ENCODE measurements at regions not wholly inside any gene's neighbourhood (a gene's known extent, or its start where the extent isn't known, plus 50 kb on each side); places are given as distances from the start of the nearest gene placed in this dataset.

GRCh38 chr10:28190196-28190595 is 112.7 kb downstream of the MPP7 start:
- no peak for TF ChIP-seq ZFX (IDR thresholded peaks at IDR 0.05; ENCODE audit: borderline replicate concordance)
- TF ChIP-seq CTCF (IDR thresholded peaks at IDR 0.05), result no peak

DNA sequence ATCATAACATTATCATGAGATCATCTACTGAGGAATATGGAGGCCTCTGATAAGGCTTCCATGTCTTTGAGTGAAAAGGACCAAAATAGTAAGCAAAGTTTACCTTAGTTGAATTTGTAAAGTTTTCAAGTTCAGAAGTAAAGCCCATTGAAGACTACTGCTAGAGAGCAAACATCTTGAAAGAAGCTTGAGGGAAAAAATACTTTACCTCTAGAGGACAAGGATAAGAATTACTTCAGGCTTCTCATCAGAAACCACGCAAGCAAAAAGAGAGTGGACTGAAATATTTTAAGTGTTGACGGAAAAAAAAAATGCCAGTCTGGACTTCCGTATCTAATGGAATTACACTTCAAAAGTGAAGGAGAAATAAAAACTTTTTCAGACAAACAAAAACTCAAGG is 114.3 kb downstream of the MPP7 start:
- TF ChIP-seq ZFX (IDR thresholded peaks at IDR 0.05; ENCODE audit: borderline replicate concordance), result no peak
- no peak for TF ChIP-seq CTCF (IDR thresholded peaks at IDR 0.05)
- no peak overlapping the region for H3K27ac ChIP-seq

More at GRCh38 chr10:28190196-28190595, 112.7 kb downstream of the MPP7 start:
- H3K27ac ChIP-seq, result no peak overlapping the region

GRCh38 chr10:28186887-28187578 is 115.8 kb downstream of the MPP7 start:
- H3K27ac ChIP-seq, result no peak overlapping the region
- no peak for TF ChIP-seq ZFX (IDR thresholded peaks at IDR 0.05; ENCODE audit: borderline replicate concordance)

- H3K27ac ChIP-seq, result no peak overlapping the region
- TF ChIP-seq ZFX (IDR thresholded peaks at IDR 0.05; ENCODE audit: borderline replicate concordance), result no peak
- TF ChIP-seq CTCF (IDR thresholded peaks at IDR 0.05), result no peak
Observed at GRCh38 chr10:28186461-28186860, 116.4 kb downstream of the MPP7 start.

DNA sequence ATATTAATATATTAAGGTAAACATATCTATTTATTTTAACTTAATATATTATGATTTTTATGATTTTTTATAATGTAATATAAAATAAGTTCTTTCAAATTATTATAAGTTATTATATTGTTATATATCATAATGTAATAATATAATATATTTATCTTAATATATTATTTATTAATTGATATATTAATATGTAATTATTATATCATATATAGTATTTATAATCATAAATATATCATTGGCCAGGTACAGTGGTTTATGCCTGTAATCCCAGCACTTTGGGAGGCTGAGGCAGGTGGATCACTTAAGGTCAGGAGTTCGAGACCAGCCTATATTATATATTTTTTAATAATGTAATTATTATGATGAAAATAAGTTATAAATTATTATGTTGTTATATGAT is 118.1 kb downstream of the MPP7 start:
- TF ChIP-seq CTCF (IDR thresholded peaks at IDR 0.05), result no peak
- no peak for TF ChIP-seq ZFX (IDR thresholded peaks at IDR 0.05; ENCODE audit: borderline replicate concordance)

GRCh38 chr10:28181478-28182096 is 121.3 kb downstream of the MPP7 start:
- no peak overlapping the region for H3K27ac ChIP-seq
- no peak for TF ChIP-seq ZFX (IDR thresholded peaks at IDR 0.05; ENCODE audit: borderline replicate concordance)

More for the DNA sequence above, 118.1 kb downstream of the MPP7 start:
- H3K27ac ChIP-seq, result no peak overlapping the region

- H3K27ac ChIP-seq, result no peak overlapping the region
- no peak for TF ChIP-seq CTCF (IDR thresholded peaks at IDR 0.05)
- TF ChIP-seq ZFX (IDR thresholded peaks at IDR 0.05; ENCODE audit: borderline replicate concordance), result no peak
Observed at GRCh38 chr10:28180654-28181053, 122.2 kb downstream of the MPP7 start.

DNA sequence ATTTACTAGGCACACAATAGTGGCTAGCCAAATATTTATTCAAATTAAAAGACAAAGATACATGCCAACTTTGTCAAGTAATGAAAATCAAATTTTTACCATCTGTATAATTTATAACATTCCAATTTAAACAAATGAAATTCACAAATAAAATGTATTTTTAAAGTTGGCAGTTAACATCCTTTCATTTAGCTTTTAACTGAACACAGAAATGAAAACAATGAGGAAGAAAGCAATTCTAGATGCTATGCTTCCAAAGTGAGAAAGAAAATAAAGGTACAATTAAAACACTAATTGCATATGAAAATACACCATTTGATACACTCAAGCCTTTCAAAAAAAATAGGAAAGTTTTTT is 123.1 kb downstream of the MPP7 start:
- no peak overlapping the region for H3K27ac ChIP-seq
- TF ChIP-seq CTCF (IDR thresholded peaks at IDR 0.05) (peak; percentile 69), ZFX (IDR thresholded peaks at IDR 0.05; ENCODE audit: borderline replicate concordance) (no peak)

All from 22Rv1 (cell line).